ENCODE measurements at regions not wholly inside any gene's neighbourhood (a gene's known extent, or its start where the extent isn't known, plus 50 kb on each side); places are given as distances from the start of the nearest gene placed in this dataset.

DNA sequence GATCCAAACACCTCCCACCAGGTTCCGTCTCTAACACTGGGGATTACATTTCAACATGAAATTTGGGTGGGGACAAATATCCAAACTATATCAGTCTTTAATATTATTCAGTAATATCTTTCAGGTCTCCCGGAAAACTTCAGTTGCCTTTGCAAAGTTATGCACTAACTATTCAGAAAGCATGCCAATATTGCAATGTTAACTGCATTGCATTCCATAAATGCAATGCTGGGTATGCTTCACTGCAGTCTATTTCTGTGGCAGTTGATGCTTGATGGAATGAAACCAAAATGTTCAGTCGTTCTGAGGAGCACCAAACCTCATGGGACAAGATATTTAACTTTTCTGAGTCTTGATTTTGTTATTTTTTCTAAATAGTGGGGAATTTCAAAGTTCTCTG is 147.5 kb downstream of the SLC16A9 start:
- TF ChIP-seq, protein P1, sequence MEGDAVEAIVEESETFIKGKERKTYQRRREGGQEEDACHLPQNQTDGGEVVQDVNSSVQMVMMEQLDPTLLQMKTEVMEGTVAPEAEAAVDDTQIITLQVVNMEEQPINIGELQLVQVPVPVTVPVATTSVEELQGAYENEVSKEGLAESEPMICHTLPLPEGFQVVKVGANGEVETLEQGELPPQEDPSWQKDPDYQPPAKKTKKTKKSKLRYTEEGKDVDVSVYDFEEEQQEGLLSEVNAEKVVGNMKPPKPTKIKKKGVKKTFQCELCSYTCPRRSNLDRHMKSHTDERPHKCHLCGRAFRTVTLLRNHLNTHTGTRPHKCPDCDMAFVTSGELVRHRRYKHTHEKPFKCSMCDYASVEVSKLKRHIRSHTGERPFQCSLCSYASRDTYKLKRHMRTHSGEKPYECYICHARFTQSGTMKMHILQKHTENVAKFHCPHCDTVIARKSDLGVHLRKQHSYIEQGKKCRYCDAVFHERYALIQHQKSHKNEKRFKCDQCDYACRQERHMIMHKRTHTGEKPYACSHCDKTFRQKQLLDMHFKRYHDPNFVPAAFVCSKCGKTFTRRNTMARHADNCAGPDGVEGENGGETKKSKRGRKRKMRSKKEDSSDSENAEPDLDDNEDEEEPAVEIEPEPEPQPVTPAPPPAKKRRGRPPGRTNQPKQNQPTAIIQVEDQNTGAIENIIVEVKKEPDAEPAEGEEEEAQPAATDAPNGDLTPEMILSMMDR (IDR thresholded peaks at IDR 0.05; ENCODE audit: low read depth, low read length) = no peak
- no peak for TF ChIP-seq MYC (IDR thresholded peaks at IDR 0.05; ENCODE audit: low read depth, low read length)
- TF ChIP-seq POLR2A (IDR thresholded peaks at IDR 0.05; ENCODE audit: extremely low read depth, insufficient read length) = no peak

All from NB4 (cell line).